ENCODE measurements at regions not wholly inside any gene's neighbourhood (a gene's known extent, or its start where the extent isn't known, plus 50 kb on each side); places are given as distances from the start of the nearest gene placed in this dataset.

DNA sequence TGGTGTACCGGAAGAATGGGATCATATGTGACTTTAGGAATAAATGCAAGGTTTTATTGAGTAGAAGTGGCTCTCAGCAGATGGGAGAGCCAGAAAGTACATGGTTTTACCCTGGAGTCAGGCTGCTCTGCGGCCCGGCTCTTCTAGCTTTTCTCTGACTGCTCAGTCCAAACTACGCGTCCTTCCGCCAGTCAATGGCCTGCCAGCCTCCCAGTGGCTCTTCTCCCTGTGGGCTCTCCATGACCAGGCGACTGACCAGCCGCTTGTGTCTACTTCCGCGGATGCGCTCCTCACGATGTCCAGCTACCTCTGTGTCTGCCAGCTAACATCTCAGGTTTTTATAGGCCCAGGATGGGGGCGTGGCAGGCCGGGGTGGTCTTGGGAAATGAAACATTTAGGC, 220.4 kb downstream of the VAPA start:
- no peak for DNase-seq
- H3K27me3 ChIP-seq (ENCODE audit: insufficient read depth, low read length), result no peaks in the 10 kb centered on the region
- H2BK5ac ChIP-seq (ENCODE audit: insufficient read length, low read length), result no peak overlapping the region
- no peak overlapping the region for H3K4ac ChIP-seq (ENCODE audit: low read depth, low read length)
- no peak overlapping the region for H3T11ph ChIP-seq (ENCODE audit: low read length)
- H3K9ac ChIP-seq (ENCODE audit: extremely low read depth, insufficient read length, low read length), result no peak overlapping the region
- no peaks in the 10 kb centered on the region for H3K79me2 ChIP-seq (ENCODE audit: insufficient read depth, low read length)
- H3K14ac ChIP-seq (ENCODE audit: insufficient read depth, low read length), result no peak overlapping the region
- H3K9me3 Mint-ChIP-seq, result peaks cover 0 to 3% of the 10 kb centered on the region in 2 experiments; a peak in 1 of 5 replicates
- no peak overlapping the region for H2BK12ac ChIP-seq (ENCODE audit: insufficient read length, low read depth, low read length)
- H4K20me1 ChIP-seq (ENCODE audit: control insufficient read depth, insufficient read depth, insufficient read length), result no peaks in the 10 kb centered on the region
- H3K36me3 Mint-ChIP-seq (ENCODE audit: insufficient read depth in 1 of 3, low read depth in 3 of 3), result no peaks in the 10 kb centered on the region
- no peak overlapping the region for H2BK15ac ChIP-seq (ENCODE audit: low read depth, low read length)
- H3K56ac ChIP-seq (ENCODE audit: insufficient read length, low read depth, low read length), result no peak overlapping the region
- H3K18ac ChIP-seq (ENCODE audit: insufficient read length, low read depth, low read length), result no peak overlapping the region
- no peaks in the 10 kb centered on the region for H3K79me1 ChIP-seq (ENCODE audit: insufficient read depth, low read depth, low read length, poor library complexity, severe bottlenecking)
- no peaks in the 10 kb centered on the region for H3K9me3 ChIP-seq (ENCODE audit: control insufficient read depth, low read depth, low read length)
- 0 out of 2 replicates have a peak, but pooled peaks cover 5% of the 10 kb centered on the region for H3K4me1 ChIP-seq (ENCODE audit: insufficient read depth, low read length)
- H3K23me2 ChIP-seq (ENCODE audit: insufficient read length, low read depth, low read length, poor library complexity, severe bottlenecking), result peaks cover 10% of the 10 kb centered on the region
- TF ChIP-seq, protein P1, sequence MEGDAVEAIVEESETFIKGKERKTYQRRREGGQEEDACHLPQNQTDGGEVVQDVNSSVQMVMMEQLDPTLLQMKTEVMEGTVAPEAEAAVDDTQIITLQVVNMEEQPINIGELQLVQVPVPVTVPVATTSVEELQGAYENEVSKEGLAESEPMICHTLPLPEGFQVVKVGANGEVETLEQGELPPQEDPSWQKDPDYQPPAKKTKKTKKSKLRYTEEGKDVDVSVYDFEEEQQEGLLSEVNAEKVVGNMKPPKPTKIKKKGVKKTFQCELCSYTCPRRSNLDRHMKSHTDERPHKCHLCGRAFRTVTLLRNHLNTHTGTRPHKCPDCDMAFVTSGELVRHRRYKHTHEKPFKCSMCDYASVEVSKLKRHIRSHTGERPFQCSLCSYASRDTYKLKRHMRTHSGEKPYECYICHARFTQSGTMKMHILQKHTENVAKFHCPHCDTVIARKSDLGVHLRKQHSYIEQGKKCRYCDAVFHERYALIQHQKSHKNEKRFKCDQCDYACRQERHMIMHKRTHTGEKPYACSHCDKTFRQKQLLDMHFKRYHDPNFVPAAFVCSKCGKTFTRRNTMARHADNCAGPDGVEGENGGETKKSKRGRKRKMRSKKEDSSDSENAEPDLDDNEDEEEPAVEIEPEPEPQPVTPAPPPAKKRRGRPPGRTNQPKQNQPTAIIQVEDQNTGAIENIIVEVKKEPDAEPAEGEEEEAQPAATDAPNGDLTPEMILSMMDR (conservative IDR thresholded peaks at IDR 0.05), result no peak
- H4K5ac ChIP-seq (ENCODE audit: insufficient read length, low read depth, low read length), result no peak overlapping the region
- no CpG with 5 or more reads among the region's 14 CpGs for WGBS (ENCODE audit: extremely low coverage, insufficient read length, low lambda C conversion rate)
- H4K8ac ChIP-seq (replicated peaks; ENCODE audit: insufficient read length, low read depth, low read length), result no peak overlapping the region
- no peak overlapping the region for H2BK20ac ChIP-seq (ENCODE audit: low read depth, low read length, poor library complexity, severe bottlenecking)
- H3K27ac Mint-ChIP-seq, result no peak overlapping the region; a peak in 1 of 7 replicates
- H3K27me3 Mint-ChIP-seq (ENCODE audit: low read depth), result peaks cover 12% of the 10 kb centered on the region
- H4K91ac ChIP-seq (ENCODE audit: insufficient read length, low read depth, low read length), result no peak overlapping the region
- H2AFZ ChIP-seq (ENCODE audit: low read length), result no peak overlapping the region
- no peak overlapping the region for H3K23ac ChIP-seq (ENCODE audit: insufficient read length, low read depth, low read length)
- no peak overlapping the region for H2AK5ac ChIP-seq (ENCODE audit: insufficient read length, low read length)
- H3K4me2 ChIP-seq (ENCODE audit: insufficient read depth, insufficient read length, low read length), result no peak overlapping the region
- no peak overlapping the region for H2BK120ac ChIP-seq (ENCODE audit: low read depth, low read length, poor library complexity, severe bottlenecking)
- H3K27ac ChIP-seq (ENCODE audit: insufficient read length, low read depth, low read length), result no peak overlapping the region
- H3K4me1 Mint-ChIP-seq, result peaks cover 22 to 24% of the 10 kb centered on the region in 2 experiments
- H3K4me3 Mint-ChIP-seq, result no peak overlapping the region

Measured in H9 (cell line).